HG02678 (cell line): ENCODE measurements at regions not wholly inside any gene's neighbourhood (a gene's known extent, or its start where the extent isn't known, plus 50 kb on each side); places are given as distances from the start of the nearest gene placed in this dataset.

Experiments
- ATAC-seq: cut with Tn5 transposase; IDR thresholded peaks from one replicate; pipeline ENCODE4 v1.9.1; 2021; ENCODE audit warnings: mild to moderate bottlenecking, moderate library complexity; ENCODE audit not compliant: unreplicated experiment

- no peak for ATAC-seq
These were observed 76.7 kb upstream of the WDR75 start for GRCh38 chr2:189364607-189365006.

DNA sequence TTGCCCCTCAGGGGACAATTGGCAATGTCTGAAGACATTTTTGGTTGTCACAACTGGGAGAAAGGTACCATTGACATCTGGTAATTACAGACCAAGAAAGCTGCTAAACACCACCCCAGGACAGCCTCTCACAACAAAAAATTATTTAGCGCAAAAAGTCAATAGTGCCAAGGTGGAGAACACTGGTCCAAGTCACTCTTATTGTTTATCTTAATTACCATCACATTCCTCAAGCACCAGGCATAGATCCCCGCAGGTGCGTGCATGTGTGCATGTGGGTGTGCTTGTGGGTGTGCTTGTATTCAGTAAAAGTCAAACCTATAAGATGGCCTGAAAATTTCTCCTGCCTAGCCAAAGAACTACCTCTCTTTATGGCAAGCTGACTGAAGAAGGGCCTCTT lies 74.9 kb upstream of the WDR75 start:
- no peak for ATAC-seq

DNA sequence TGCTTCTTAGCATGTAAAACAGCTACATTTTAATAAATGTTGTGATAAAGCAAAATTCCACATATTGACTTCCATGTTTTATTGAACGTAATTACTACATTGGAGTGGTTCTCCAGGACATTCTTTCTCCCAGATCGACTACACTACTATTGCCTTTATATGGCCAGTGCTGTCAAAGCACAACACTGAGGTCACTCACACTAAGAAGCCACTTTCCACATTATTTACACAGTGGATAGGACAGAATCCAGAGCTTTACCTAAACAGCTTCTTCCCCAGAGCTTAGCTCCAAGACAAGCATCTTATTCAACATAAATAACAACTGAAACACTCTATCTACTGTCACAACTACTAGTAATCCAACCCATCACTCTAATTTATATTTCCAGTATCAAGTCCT lies 73.9 kb upstream of the WDR75 start:
- no peak for ATAC-seq

GRCh38 chr2:189369566-189369965 lies 71.7 kb upstream of the WDR75 start:
- ATAC-seq = no peak

GRCh38 chr2:189370719-189371118 lies 70.6 kb upstream of the WDR75 start:
- ATAC-seq = no peak

- no peak for ATAC-seq
These were observed 68.5 kb upstream of the WDR75 start for GRCh38 chr2:189372688-189373257.

GRCh38 chr2:189374481-189374880 lies 66.8 kb upstream of the WDR75 start:
- no peak for ATAC-seq

GRCh38 chr2:189375842-189376241 lies 65.4 kb upstream of the WDR75 start:
- no peak for ATAC-seq

DNA sequence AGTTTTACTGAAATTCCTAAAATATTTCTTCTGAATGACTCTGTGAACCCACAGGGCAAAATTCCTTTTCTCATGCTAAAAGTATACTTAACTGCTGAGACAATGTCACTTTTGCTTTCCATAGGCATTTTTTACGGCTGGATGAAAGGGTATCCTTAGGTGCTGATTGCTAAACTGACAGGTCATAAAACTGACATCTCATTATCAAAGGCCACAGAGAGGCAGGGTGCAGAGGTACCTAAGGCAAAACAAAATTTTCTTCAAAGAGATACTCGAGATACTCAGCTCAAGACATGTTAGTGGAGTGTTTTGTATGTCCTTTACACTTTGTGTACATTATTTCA lies 62.0 kb upstream of the WDR75 start:
- no peak for ATAC-seq

DNA sequence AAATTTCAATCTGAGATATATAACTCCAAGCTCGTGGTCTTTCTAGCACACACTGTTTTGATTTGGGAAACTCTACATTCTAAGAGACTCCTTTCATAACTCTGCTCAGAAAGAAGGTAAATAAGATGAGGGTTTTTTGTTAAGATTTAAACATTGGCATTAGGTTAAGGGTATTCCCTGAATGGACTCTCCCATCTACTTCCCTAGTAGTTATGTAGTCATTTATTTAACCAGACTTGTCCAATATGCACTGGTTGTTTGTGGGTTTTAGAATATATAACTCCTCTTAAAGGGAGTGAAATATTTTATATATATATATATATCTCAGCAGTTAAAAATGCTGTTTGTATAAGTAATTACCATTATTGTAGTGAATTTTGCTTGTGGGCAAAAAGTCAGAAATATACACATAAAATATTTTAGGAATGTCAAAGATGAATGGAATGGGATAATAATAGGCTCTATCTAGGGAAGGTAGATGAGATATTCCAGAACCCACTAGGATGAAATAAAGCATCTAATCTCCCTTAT lies 61.5 kb upstream of the WDR75 start:
- no peak for ATAC-seq

GRCh38 chr2:189382668-189383067 lies 58.6 kb upstream of the WDR75 start:
- no peak for ATAC-seq

GRCh38 chr2:189386741-189387140 lies 54.5 kb upstream of the WDR75 start:
- ATAC-seq = no peak

DNA sequence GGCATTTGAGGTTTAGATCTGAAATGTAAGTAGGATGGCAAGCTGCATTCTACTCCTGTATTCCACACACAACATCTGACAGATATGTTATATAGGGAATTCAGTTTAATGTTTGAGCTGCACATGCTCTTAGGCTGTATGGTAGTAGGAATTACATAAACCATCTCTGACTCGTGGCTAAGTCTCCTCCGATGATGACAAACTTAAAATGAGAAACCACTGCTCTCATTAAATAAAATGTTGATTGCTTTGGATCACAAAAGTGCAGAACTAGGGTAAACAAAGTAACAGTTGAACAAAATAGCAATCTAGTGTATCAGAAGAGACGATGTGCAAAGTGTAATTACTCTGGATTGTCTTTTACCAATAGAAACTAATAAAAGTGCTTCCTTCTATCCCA lies 50.1 kb upstream of the WDR75 start:
- no peak for ATAC-seq
